ENCODE measurements at regions not wholly inside any gene's neighbourhood (a gene's known extent, or its start where the extent isn't known, plus 50 kb on each side); places are given as distances from the start of the nearest gene placed in this dataset.

- H3K4me2 ChIP-seq (replicated peaks; ENCODE audit: low read depth, low read length, poor library complexity, severe bottlenecking): no peak overlapping the region
- H3K4me1 ChIP-seq (ENCODE audit: control insufficient read depth in 2 of 2, insufficient read depth in 2 of 2, low read length in 2 of 2): no peaks in the 10 kb centered on the region
- POLR2A ChIA-PET: no interaction called here
- no CpG with 5 or more reads among the region's 3 CpGs for WGBS (ENCODE audit: insufficient coverage)
- peaks cover 0 to 9% (median 0%) of the 10 kb centered on the region in 3 donors for H3K9me3 ChIP-seq (ENCODE audit: control extremely low read depth in 1 of 3, control insufficient read depth in 2 of 3, insufficient read depth in 1 of 3, low read length in 2 of 3)
- H2AFZ ChIP-seq (ENCODE audit: insufficient read depth, low read depth, low read length, poor library complexity, severe bottlenecking): no peak overlapping the region
- no peaks in the 10 kb centered on the region for H3K27me3 ChIP-seq (replicated peaks in 1 of 4; ENCODE audit: control extremely low read depth in 1 of 4, control insufficient read depth in 3 of 4, insufficient read depth in 4 of 4, low read length in 3 of 4)
- no peak for ATAC-seq (ENCODE audit: low read depth)
- peaks cover 8% of the 10 kb centered on the region for H3K9me3 Mint-ChIP-seq (ENCODE audit: insufficient read depth)
- no peaks in the 10 kb centered on the region for H3K36me3 ChIP-seq (replicated peaks in 1 of 2; ENCODE audit: control extremely low read depth in 1 of 2, control insufficient read depth in 1 of 2, extremely low read depth in 1 of 2, insufficient read depth in 2 of 2, low read length in 1 of 2)
- CTCF ChIA-PET: no interaction called here
- no peak for DNase-seq
- no peaks in the 10 kb centered on the region for H3K79me2 ChIP-seq (ENCODE audit: control insufficient read depth, insufficient read depth, low read length)
- no peak overlapping the region for H3K4me3 Mint-ChIP-seq
- H4K20me1 ChIP-seq (ENCODE audit: control insufficient read depth, insufficient read depth, low read length, poor library complexity, severe bottlenecking): no peaks in the 10 kb centered on the region
- no peaks in the 10 kb centered on the region for H3K4me1 Mint-ChIP-seq
- H3K27ac ChIP-seq (ENCODE audit: low read length in 2 of 2): no peak overlapping the region
- no peak overlapping the region for H3K4me3 ChIP-seq (ENCODE audit: control extremely low read depth in 1 of 5, extremely low read depth in 1 of 5, insufficient read depth in 1 of 5, low read depth in 2 of 5, low read length in 4 of 5)
- TF ChIP-seq, protein P1, sequence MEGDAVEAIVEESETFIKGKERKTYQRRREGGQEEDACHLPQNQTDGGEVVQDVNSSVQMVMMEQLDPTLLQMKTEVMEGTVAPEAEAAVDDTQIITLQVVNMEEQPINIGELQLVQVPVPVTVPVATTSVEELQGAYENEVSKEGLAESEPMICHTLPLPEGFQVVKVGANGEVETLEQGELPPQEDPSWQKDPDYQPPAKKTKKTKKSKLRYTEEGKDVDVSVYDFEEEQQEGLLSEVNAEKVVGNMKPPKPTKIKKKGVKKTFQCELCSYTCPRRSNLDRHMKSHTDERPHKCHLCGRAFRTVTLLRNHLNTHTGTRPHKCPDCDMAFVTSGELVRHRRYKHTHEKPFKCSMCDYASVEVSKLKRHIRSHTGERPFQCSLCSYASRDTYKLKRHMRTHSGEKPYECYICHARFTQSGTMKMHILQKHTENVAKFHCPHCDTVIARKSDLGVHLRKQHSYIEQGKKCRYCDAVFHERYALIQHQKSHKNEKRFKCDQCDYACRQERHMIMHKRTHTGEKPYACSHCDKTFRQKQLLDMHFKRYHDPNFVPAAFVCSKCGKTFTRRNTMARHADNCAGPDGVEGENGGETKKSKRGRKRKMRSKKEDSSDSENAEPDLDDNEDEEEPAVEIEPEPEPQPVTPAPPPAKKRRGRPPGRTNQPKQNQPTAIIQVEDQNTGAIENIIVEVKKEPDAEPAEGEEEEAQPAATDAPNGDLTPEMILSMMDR (IDR thresholded peaks at IDR 0.05): no peak
- no peak for TF ChIP-seq EZH2 (IDR thresholded peaks at IDR 0.05; ENCODE audit: borderline replicate concordance, insufficient read depth, low read depth, low read length, poor library complexity, severe bottlenecking)
- H3K27me3 Mint-ChIP-seq: no peaks in the 10 kb centered on the region
- H3K9ac ChIP-seq (ENCODE audit: low read length): no peak overlapping the region
- H3K27ac Mint-ChIP-seq: no peak overlapping the region
- intact Hi-C loops (cut with micrococcal nuclease): no loop called here
These were observed 251.2 kb upstream of the RORB start for GRCh38 chr9:74245866-74246497.

- no peak for ATAC-seq (ENCODE audit: low read depth)
- Histone ChIP-seq H3K4me1 (ENCODE audit: control insufficient read depth in 2 of 2, insufficient read depth in 2 of 2, low read length in 2 of 2) (no peaks in the 10 kb centered on the region), H3K4me3 (ENCODE audit: control extremely low read depth in 1 of 5, extremely low read depth in 1 of 5, insufficient read depth in 1 of 5, low read depth in 2 of 5, low read length in 4 of 5) (no peak overlapping the region), H2AFZ (ENCODE audit: insufficient read depth, low read depth, low read length, poor library complexity, severe bottlenecking) (no peak overlapping the region), H4K20me1 (ENCODE audit: control insufficient read depth, insufficient read depth, low read length, poor library complexity, severe bottlenecking) (no peaks in the 10 kb centered on the region), H3K27ac (ENCODE audit: low read length in 2 of 2) (no peak overlapping the region), H3K27me3 (replicated peaks in 1 of 4; ENCODE audit: control extremely low read depth in 1 of 4, control insufficient read depth in 3 of 4, insufficient read depth in 4 of 4, low read length in 3 of 4) (no peaks in the 10 kb centered on the region), H3K9me3 (ENCODE audit: control extremely low read depth in 1 of 3, control insufficient read depth in 2 of 3, insufficient read depth in 1 of 3, low read length in 2 of 3) (no peaks in the 10 kb centered on the region), H3K36me3 (replicated peaks in 1 of 2; ENCODE audit: control extremely low read depth in 1 of 2, control insufficient read depth in 1 of 2, extremely low read depth in 1 of 2, insufficient read depth in 2 of 2, low read length in 1 of 2) (no peaks in the 10 kb centered on the region), H3K9ac (ENCODE audit: low read length) (no peak overlapping the region), H3K4me2 (replicated peaks; ENCODE audit: low read depth, low read length, poor library complexity, severe bottlenecking) (no peak overlapping the region), H3K79me2 (ENCODE audit: control insufficient read depth, insufficient read depth, low read length) (no peaks in the 10 kb centered on the region)
- no peak for TF ChIP-seq EZH2 (IDR thresholded peaks at IDR 0.05; ENCODE audit: borderline replicate concordance, insufficient read depth, low read depth, low read length, poor library complexity, severe bottlenecking)
- TF ChIP-seq, protein P1 (IDR thresholded peaks at IDR 0.05): no peak
- Mint-ChIP-seq H3K27ac (no peak overlapping the region), H3K4me1 (no peaks in the 10 kb centered on the region), H3K27me3 (no peaks in the 10 kb centered on the region), H3K9me3 (ENCODE audit: insufficient read depth) (no peaks in the 10 kb centered on the region), H3K4me3 (no peak overlapping the region)
- DNase-seq: no peak
- intact Hi-C loops (cut with micrococcal nuclease): no loop called here
- ChIA-PET CTCF (no interaction called here), POLR2A (no interaction called here)
- 43% methylated on average over 2 of the region's 4 CpGs for WGBS (ENCODE audit: insufficient coverage)
These were observed 241.6 kb upstream of the RORB start for GRCh38 chr9:74255489-74255984.
